IgD-negative memory B cell (primary cell): ENCODE measurements at regions not wholly inside any gene's neighbourhood (a gene's known extent, or its start where the extent isn't known, plus 50 kb on each side); places are given as distances from the start of the nearest gene placed in this dataset.
"Not testable (repeated sequence)": the region's sequence is repeated elsewhere in the genome, so short reads cannot be mapped to it uniquely, and the experiment has no call there.

Experiments used
- H3K27ac Mint-ChIP-seq, 3 donors: one replicate each; pipeline ENCODE4 v1.8.0; 2020 to 2022; ENCODE audit warnings: mild to moderate bottlenecking in 3 of 3, mixed read lengths in 3 of 3, moderate library complexity in 1 of 3
- H3K27me3 Mint-ChIP-seq: one replicate; pipeline ENCODE4 v1.8.0; 2021; ENCODE audit warnings: mixed read lengths
- H3K36me3 Mint-ChIP-seq: one replicate; pipeline ENCODE4 v1.8.0; 2020; ENCODE audit warnings: mild to moderate bottlenecking, mixed read lengths
- H3K4me1 Mint-ChIP-seq, 3 donors: one replicate each; pipeline ENCODE4 v1.8.0; 2020 to 2022; ENCODE audit warnings: mixed read lengths in 3 of 3, mild to moderate bottlenecking in 1 of 3
- H3K4me3 Mint-ChIP-seq, 4 donors: one replicate each; pipeline ENCODE4 v1.8.0; 2020 to 2022; ENCODE audit warnings: mild to moderate bottlenecking in 4 of 4, mixed read lengths in 4 of 4, moderate library complexity in 3 of 4
- H3K9me3 Mint-ChIP-seq, 3 donors: one replicate each; pipeline ENCODE4 v1.8.0; 2020 to 2021; ENCODE audit warnings: mixed read lengths in 3 of 3, mild to moderate bottlenecking in 1 of 3

- Mint-ChIP-seq H3K36me3 (no peaks in the 10 kb centered on the region), H3K27me3 (no peaks in the 10 kb centered on the region), H3K9me3 (peaks cover 3 to 4% (median 4%) of the 10 kb centered on the region in 3 donors), H3K27ac (no peak overlapping the region), H3K4me1 (no peaks in the 10 kb centered on the region), H3K4me3 (no peak overlapping the region)
Measured at GRCh38 chr3:6680119-6680806, 180.7 kb upstream of the GRM7 start.

DNA sequence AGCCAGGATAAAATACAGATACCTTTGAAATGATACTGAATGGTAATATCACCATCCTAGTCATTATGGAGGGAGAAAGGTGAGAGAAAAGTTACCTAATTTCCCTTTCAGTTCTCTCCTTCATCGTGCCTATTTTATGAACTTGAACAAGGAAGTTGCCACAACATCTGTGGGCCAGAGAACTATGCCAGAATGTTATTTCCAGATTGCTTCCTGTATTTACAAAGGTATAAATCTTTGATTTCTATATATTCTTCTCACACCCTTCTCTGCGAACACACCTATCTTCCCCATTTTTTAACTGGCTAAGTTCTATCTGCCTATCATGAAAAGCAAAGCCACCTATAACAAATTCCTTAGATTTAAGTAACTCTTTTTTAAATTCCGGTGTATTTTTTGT is 163.6 kb upstream of the GRM7 start:
- H3K27me3 Mint-ChIP-seq, result no peaks in the 10 kb centered on the region
- H3K4me3 Mint-ChIP-seq, result no peak overlapping the region
- H3K9me3 Mint-ChIP-seq, result peaks cover 0 to 8% (median 6%) of the 10 kb centered on the region in 3 donors
- no peak overlapping the region for H3K27ac Mint-ChIP-seq
- no peaks in the 10 kb centered on the region for H3K36me3 Mint-ChIP-seq
- H3K4me1 Mint-ChIP-seq, result no peaks in the 10 kb centered on the region

DNA sequence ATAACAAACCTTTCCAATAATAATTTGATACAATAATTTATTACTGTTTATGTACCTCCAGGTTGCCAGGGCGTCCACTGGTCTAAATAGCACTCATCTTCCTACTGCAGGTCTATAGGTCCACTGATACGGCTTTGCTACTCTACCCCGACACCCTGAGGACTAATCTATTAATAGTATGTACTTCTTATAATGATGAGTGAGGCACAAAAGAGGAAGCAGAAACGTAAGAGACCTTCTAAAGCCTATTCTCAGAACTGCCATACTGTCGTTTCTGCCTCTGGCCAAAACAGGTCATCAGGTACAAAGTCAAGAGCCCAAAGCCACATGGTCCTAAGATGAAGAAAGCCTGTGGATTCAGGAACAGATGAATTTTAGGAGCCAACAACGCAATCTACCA is 163.2 kb upstream of the GRM7 start:
- Mint-ChIP-seq H3K36me3 (no peaks in the 10 kb centered on the region), H3K27ac (no peak overlapping the region), H3K4me3 (no peak overlapping the region), H3K4me1 (no peaks in the 10 kb centered on the region), H3K9me3 (peaks cover 0 to 8% (median 6%) of the 10 kb centered on the region in 3 donors), H3K27me3 (no peaks in the 10 kb centered on the region)

- not testable (repeated sequence) for H3K9me3 Mint-ChIP-seq, H3K4me1 Mint-ChIP-seq, H3K4me3 Mint-ChIP-seq, H3K27me3 Mint-ChIP-seq, H3K27ac Mint-ChIP-seq, H3K36me3 Mint-ChIP-seq
Measured at GRCh38 chr3:6704817-6705216, 156.1 kb upstream of the GRM7 start.

DNA sequence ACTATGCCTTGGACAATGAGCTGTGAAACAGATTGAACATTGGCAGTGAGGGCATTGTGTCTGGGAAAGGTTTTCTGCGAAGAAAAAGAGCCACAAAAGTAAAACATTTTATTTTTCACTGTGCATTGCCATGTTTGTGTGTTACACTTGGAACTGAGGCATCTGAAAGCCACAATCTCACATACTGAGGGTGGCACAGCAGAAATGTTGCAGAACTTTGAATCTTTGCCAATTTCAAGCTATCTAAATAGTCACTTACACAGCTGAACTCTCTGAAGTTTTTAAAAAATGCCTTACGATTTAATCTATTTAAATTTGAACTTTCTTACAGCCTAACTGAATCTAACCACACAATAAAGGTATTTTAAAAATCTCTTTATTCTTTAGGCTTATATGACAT is 154.1 kb upstream of the GRM7 start:
- peaks cover under 1 to 7% (median 5%) of the 10 kb centered on the region in 3 donors for H3K9me3 Mint-ChIP-seq
- H3K27ac Mint-ChIP-seq, result no peak overlapping the region
- no peaks in the 10 kb centered on the region for H3K36me3 Mint-ChIP-seq
- H3K4me3 Mint-ChIP-seq, result no peak overlapping the region
- H3K27me3 Mint-ChIP-seq, result no peaks in the 10 kb centered on the region
- H3K4me1 Mint-ChIP-seq, result no peaks in the 10 kb centered on the region

GRCh38 chr3:6709178-6709577 is 151.7 kb upstream of the GRM7 start:
- Mint-ChIP-seq H3K36me3 (no peaks in the 10 kb centered on the region), H3K4me3 (no peak overlapping the region), H3K4me1 (no peaks in the 10 kb centered on the region), H3K27me3 (no peaks in the 10 kb centered on the region), H3K9me3 (peaks cover 0 to 5% (median 5%) of the 10 kb centered on the region in 3 donors), H3K27ac (no peak overlapping the region)

DNA sequence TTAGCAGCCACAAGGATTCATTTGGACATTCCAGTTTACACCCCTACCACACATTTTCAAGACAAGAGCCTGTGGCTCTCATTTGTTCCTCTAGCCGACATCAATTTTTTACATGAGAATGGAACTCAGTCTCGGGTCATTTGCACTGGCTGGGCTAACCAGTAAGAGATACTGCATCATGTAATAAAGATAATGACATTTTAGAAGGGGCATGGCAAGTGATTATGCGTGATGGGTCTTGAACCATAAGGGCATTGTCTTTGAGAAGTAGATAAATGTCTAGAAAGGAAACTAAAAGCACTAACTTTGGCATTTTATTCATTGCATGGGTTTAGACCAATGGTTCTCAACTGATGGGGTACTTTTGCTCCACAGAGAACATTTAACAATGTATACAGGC is 146.0 kb upstream of the GRM7 start:
- Mint-ChIP-seq H3K27me3 (no peaks in the 10 kb centered on the region), H3K9me3 (peaks cover 4 to 11% (median 6%) of the 10 kb centered on the region in 3 donors), H3K36me3 (no peaks in the 10 kb centered on the region), H3K4me1 (peaks cover 0 to 8% (median 2%) of the 10 kb centered on the region in 3 donors), H3K4me3 (no peak overlapping the region), H3K27ac (no peak overlapping the region)

DNA sequence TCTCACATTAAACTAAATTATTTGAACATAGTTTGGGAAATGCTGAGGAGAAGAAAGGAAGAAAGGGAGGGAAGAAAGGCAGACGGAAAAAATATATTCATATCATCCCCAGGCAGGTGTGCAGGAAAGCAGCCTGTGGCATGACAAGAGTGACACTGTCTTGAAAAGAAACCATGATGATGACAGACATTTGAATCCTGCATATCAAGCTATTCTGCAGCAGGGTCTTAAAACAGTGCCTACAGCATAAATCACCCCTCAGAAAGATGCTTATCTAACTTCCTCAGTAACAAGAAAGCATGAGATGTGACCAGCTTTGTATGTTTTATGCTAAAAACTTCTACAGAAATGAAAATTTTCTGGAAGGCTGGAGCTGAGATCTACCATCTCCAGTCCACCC is 144.5 kb upstream of the GRM7 start:
- peaks cover 0 to 8% (median 2%) of the 10 kb centered on the region in 3 donors for H3K4me1 Mint-ChIP-seq
- no peak overlapping the region for H3K4me3 Mint-ChIP-seq
- H3K27ac Mint-ChIP-seq, result peak overlapping the region in 1 of 3 donors; percentile 24
- H3K36me3 Mint-ChIP-seq, result no peaks in the 10 kb centered on the region
- no peaks in the 10 kb centered on the region for H3K27me3 Mint-ChIP-seq
- H3K9me3 Mint-ChIP-seq, result peaks cover 6 to 13% (median 8%) of the 10 kb centered on the region in 3 donors

GRCh38 chr3:6717026-6717943 is 143.6 kb upstream of the GRM7 start:
- Mint-ChIP-seq H3K9me3 (peaks cover 9 to 17% (median 9%) of the 10 kb centered on the region in 3 donors), H3K4me1 (peaks cover 0 to 8% (median 2%) of the 10 kb centered on the region in 3 donors), H3K27ac (no peak overlapping the region), H3K27me3 (no peaks in the 10 kb centered on the region), H3K36me3 (no peaks in the 10 kb centered on the region), H3K4me3 (peak overlapping the region in 1 of 4 donors; percentile 3)

DNA sequence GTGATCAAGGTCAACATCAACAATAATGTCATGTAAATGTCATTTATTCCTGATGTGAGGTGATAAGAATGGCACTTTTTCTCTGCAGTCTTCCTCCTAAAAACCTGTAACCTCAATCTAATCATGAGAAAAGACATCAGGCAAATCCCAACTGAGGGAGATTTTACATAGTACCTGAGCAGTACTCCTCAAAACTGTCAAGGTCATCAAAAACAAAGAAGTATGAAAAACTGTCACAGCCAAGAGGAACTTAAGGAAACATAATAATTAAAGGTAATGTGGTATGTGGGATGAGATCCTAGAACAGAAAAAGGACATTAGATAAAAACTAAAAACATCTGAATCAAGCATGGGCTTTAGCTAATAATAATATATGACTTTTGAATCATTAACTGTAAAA is 140.9 kb upstream of the GRM7 start:
- no peak overlapping the region for H3K27ac Mint-ChIP-seq
- H3K27me3 Mint-ChIP-seq, result no peaks in the 10 kb centered on the region
- peaks cover 9 to 17% (median 9%) of the 10 kb centered on the region in 3 donors for H3K9me3 Mint-ChIP-seq
- no peak overlapping the region for H3K4me3 Mint-ChIP-seq
- no peaks in the 10 kb centered on the region for H3K36me3 Mint-ChIP-seq
- H3K4me1 Mint-ChIP-seq, result peaks cover 0 to 8% (median 2%) of the 10 kb centered on the region in 3 donors

- Mint-ChIP-seq H3K36me3 (no peaks in the 10 kb centered on the region), H3K9me3 (peaks cover 5 to 17% (median 11%) of the 10 kb centered on the region in 3 donors), H3K27me3 (no peaks in the 10 kb centered on the region), H3K4me1 (peaks cover 0 to 8% (median 2%) of the 10 kb centered on the region in 3 donors), H3K27ac (no peak overlapping the region), H3K4me3 (no peak overlapping the region)
Measured at GRCh38 chr3:6721491-6721890, 139.4 kb upstream of the GRM7 start.

DNA sequence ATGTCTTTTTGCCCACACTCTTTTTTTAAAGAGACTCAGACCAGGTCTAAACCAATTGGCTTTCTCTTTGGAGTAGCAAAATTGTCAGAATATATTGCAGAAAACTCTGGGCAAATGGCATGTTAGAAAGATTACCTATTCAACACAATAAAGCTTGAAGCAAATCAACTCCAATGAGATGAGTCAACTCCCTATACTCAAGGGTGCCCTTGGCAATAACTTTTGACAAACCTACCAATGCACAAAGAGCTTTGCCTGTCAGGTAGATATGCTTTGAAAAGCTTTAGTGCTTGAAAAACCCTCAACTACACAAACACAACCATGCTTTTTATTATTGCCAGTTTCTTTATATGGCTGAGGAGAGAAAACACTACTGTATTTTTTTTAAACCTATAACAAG is 137.7 kb upstream of the GRM7 start:
- Mint-ChIP-seq H3K36me3 (no peaks in the 10 kb centered on the region), H3K27me3 (no peaks in the 10 kb centered on the region), H3K4me3 (no peak overlapping the region), H3K4me1 (no peaks in the 10 kb centered on the region), H3K9me3 (peaks cover 6 to 9% (median 6%) of the 10 kb centered on the region in 3 donors), H3K27ac (no peak overlapping the region)

DNA sequence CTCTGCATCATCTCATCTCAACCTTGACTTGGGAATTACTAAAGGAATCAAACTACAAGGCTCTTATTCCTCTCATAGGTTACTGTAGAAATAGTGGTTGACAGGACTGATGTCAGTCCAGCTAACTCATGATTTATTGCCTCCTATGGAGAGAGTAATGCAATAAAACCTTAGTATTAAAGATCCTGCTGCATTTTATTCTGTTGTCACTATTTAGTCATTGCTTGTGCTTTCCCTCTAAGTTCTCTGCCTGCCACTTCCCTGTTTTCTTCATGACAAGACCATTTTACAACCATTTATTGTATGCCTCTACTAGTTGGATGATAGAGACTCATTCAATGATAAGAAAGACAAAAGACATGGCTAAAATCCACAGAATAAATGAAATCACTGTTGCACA is 134.1 kb upstream of the GRM7 start:
- Mint-ChIP-seq H3K9me3 (peaks cover 2 to 6% (median 5%) of the 10 kb centered on the region in 3 donors), H3K27me3 (no peaks in the 10 kb centered on the region), H3K27ac (no peak overlapping the region), H3K4me1 (no peaks in the 10 kb centered on the region), H3K4me3 (no peak overlapping the region), H3K36me3 (no peaks in the 10 kb centered on the region)

DNA sequence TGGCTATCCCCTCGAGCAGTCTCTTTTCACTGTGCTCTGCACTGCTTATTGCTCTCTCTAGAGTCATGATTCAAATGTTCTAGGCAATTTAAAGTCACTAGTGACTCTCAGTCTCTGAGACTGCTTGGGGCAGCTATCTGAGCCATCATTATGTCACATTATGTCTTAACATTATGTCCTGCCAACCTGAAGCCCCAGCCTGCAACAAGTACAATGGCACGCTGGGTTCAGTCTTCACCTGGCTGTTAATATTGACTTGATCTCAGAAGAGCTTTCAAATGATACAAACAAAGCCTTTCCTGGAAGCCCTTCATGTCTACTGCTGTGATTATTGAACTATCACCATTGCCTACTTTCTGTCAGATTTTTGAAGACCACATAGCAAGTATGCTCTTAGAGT is 128.1 kb upstream of the GRM7 start:
- H3K27ac Mint-ChIP-seq, result no peak overlapping the region
- H3K4me1 Mint-ChIP-seq, result peaks cover 0 to 2% (median 0%) of the 10 kb centered on the region in 3 donors
- H3K4me3 Mint-ChIP-seq, result no peak overlapping the region
- peaks cover 0 to 7% (median 0%) of the 10 kb centered on the region in 3 donors for H3K9me3 Mint-ChIP-seq
- H3K36me3 Mint-ChIP-seq, result no peaks in the 10 kb centered on the region
- H3K27me3 Mint-ChIP-seq, result no peaks in the 10 kb centered on the region

GRCh38 chr3:6733699-6734394 is 127.1 kb upstream of the GRM7 start:
- no peak overlapping the region for H3K4me3 Mint-ChIP-seq
- H3K27me3 Mint-ChIP-seq, result no peaks in the 10 kb centered on the region
- H3K27ac Mint-ChIP-seq, result no peak overlapping the region
- peaks cover 0 to 2% (median 0%) of the 10 kb centered on the region in 3 donors for H3K4me1 Mint-ChIP-seq
- H3K9me3 Mint-ChIP-seq, result peaks cover 0 to 7% (median 0%) of the 10 kb centered on the region in 3 donors
- no peaks in the 10 kb centered on the region for H3K36me3 Mint-ChIP-seq
